TTC549 (cell line): ENCODE measurements at regions not wholly inside any gene's neighbourhood (a gene's known extent, or its start where the extent isn't known, plus 50 kb on each side); places are given as distances from the start of the nearest gene placed in this dataset.

Source experiments
- FAIRE-seq: peaks from 2 replicates; lab custom pipeline; 2012; peaks lifted over from hg19 to GRCh38; lab: Jason Lieb, UNC

DNA sequence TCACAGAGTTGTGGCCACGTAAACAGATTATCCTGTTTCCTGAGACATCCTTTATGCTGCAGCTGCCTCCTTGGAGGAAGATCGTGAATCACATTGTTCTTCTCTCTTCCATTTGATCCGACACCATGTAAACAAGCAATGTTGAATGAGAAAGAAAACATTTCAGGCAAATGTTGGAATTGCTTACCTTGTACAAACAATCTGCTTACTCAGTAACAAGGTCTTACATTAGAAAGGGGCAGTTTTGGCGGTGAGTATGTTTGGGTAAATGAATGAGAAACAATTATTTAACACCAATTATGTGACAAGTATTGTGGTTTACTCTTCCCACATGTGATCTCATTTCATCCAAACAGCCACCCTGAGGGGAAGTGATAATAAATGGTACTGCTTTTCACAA is 637.8 kb downstream of the RAB28 start:
- FAIRE-seq = no peak

DNA sequence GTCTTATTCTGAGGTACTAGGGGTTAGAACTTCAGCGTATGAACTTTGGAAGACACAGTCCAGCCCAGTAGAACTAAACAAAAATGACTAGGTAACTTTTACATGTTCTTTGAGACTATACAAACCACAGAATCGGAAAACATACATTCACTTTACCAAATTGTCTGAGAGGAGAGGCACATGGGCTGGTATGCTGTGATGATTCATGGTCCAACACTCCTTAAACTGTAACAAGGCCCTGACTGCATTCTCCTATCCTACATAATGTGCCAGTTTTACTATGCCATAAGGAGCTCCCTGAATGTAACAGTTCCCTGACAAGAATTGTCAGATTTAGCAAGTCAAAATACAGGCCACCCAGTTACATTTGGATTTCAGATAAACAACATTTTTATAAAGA is 640.0 kb downstream of the RAB28 start:
- FAIRE-seq = no peak

DNA sequence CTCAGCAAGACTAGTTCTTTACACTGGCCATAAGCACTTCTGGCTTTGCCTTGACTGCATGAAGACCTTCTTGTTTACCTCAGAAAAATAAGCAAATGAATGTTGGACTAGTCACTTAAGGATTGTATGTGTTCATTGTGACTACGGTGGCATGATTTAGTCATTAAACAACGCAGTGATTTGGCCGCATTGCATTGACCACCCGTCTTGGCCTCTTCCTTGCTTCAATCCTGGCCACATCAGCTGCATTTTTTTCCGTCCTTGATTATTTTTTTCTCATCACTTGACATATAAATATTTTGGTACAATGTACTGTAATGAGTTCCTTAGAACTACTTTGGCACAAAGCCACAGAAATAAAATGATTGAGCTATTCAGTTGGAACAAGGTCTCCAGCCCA is 656.2 kb downstream of the RAB28 start:
- no peak for FAIRE-seq

DNA sequence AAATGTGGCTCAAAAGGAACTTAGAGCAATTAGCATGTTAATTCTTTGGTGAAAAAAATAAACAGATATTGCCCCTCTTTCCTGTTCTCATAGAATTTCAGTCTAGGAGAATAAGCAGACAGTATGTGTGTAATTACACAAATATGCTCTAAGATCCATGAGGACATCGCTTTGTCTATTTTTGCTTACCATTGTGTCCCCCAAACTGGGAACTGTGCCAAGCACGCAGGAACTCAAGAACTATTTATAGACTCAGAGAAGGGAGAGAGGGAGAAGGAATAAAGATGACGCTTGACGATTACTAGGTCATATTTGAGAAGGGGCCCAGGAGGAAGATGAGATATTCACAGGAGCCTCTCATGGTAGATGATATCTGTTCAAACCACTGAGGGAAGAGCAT is 692.6 kb downstream of the RAB28 start:
- FAIRE-seq = no peak

DNA sequence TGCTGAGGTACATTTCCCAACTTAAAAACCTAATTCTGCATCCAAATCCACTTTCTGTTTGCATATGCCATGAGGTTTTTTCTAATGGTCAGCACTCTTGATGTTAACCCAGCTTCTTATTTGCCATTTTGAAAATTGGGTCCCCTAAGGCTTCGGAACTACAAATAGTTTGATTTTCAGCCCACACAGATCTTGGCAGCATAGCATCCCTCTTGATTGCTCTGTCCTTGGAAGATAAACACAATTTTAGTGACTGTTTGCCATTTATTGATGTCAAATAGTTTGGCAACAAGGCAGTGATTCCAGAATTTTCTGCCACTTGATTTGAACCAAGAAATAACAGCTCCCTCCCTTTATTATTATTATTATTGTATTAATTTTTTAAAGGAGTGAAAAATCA is 696.9 kb downstream of the RAB28 start:
- no peak for FAIRE-seq

DNA sequence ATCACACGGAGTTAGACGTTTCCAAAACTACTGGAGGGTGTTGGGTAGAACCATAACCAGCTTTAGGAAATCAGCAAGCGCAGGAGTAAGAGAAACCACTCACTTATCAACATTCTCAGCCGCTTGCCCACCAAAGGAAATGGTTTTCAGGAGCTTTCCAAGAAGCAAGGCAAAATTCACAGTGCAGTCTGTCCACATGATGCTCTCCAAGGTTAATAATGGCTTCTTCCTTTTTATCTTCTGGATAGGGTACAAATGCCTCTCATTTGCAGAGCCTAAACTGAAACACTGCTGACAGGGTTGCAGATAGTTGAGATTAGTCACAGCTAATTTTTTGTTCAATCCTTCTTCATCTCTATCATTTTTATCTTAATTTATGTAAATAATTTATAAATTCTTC is 705.4 kb downstream of the RAB28 start:
- FAIRE-seq = no peak

DNA sequence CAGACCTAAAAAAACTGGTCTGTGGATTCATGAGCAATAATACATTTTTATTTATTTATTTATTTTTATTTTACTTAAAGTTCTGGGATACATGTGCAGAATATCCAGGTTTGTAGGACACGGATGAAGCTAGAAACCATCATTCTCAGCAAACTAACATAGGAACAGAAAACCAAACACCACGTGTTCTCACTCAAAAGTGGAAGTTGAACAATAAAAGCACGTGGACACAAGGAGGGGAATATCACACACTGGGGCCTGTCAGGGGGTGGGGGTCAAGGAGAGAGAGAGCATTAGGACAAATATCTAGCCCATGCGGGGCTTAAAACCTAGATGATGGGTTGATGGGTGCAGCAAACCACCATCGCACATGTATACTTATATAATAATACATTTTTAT is 705.9 kb downstream of the RAB28 start:
- FAIRE-seq = no peak

DNA sequence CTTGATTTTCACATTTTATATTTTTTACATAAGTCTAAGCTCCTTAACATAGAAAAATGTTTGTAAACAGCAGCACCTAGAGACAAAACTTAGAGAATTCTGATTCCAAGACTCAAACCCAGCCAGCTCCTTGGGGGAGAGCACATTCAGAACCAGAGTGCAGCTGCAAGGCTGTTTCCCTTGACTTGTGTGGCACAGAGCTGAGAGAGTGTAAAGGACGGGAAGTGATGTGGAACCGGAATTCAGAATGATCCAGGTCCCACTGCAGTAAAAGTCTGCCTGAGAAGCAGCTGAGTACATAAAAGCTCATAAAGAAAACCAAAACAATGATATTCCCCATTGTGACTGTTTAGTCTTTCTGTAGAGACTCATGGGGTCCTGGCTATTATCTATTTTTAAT is 713.8 kb downstream of the RAB28 start:
- FAIRE-seq = no peak

DNA sequence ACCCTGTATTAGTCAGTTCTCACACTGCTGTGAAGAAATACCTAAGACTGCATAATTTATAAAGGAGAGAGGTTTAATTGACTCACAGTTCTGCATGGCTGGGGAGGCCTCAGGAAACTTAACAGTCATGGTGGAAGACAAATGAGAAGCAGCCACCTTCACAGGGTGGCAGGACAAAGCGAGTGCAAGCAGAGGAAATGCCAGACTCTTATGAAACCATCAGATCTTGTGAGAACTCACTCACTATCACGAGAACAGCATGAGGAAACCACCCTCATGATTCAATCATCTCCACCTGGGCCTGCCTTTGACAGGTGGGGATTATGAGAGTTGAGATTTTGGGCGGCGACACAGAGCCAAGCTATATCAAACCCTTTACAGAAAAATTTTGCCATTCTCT is 722.4 kb downstream of the RAB28 start:
- no peak for FAIRE-seq

DNA sequence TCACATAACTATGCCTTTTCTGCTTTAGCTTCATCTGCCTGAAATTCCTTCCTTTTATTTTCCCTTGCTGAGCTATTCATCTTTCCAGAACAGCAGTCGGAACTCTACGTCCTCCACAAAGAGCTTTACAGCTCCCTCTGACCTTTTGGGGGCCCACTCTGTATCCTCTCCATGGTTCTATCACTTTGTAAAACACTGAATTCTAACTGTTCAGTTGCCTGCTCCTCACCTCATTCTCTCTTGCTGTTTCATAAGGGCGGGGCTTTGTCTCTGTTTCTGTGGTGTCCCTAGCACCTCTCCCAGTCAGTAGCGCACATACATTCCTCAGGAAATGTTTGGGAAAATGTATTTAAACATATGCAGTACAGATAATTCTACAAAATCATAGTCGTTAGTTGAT is 737.0 kb downstream of the RAB28 start:
- no peak for FAIRE-seq

DNA sequence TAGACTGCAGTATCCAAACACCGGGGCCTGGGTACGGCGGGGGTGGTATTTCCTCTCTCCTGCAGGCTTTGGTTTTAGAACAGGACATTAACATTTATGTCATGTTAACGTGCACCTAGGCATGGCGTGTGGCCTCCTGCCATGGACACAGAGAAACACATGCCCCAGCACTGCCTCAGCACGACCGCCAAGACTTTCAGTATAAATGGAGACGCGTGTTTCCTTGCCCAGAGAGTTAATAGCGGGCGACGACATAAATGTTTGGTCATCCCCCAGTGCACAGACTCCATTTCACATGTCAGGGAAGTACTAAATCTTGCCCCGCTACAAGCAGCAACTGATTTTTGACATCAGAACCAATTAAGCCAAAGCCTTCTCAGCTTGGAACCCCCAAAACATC is 737.9 kb downstream of the RAB28 start:
- no peak for FAIRE-seq

DNA sequence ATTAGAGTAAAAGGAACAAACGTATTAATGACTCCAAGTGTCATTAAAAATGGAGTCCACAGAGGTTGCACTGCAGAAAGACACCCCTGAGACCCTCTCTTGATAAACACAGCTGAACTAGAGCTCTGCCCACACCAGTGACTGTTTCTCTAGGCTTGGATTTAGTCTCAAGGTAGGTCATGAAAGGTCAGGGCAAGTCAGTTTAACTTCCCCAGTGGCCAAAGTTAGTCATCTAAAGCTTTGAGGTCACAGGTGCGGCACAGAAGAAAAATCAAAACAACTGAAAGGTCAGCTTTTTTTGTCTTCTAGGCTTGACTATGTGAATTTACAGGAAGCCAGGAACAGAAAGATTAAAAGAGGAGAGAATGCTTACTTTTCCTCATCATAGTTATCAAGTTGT is 749.6 kb downstream of the RAB28 start:
- no peak for FAIRE-seq

DNA sequence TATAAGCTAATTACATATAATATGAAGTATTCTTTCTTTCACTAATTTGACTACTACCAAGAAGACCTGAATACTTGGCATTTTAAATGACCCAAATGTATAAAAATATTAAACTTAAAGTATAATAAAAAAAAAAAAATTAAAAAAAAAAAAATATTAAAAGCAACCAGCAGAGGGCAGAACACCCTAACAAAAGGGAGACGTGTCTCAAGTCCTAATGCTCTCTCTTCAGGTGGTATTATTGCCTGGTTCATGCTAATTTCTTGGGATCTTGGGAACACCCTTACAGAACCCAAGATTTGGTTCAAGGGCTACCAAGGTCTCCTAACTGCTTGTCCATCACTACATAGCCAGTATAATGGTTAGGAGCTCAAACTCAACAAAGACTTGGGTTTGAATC is 754.8 kb downstream of the RAB28 start:
- peak; percentile 89 for FAIRE-seq

DNA sequence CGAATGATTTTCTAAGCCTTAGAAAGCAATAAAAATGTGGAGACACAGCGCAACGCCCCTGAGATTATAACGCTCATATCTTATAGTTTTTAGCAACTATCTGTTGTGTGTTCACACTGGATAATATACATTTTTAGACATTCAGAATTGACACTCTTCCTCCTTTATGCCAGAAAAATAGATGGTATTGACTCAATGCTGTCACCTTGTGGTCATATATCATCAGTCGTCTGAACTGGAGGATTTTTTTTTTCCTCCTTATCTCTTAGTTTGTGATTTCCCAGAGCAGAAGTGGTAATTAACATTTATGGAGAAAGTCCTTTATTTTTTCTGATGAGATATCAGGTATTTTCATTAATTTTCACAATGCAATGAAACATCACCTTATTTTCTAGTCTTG is 759.6 kb downstream of the RAB28 start:
- FAIRE-seq = peak; percentile 28

DNA sequence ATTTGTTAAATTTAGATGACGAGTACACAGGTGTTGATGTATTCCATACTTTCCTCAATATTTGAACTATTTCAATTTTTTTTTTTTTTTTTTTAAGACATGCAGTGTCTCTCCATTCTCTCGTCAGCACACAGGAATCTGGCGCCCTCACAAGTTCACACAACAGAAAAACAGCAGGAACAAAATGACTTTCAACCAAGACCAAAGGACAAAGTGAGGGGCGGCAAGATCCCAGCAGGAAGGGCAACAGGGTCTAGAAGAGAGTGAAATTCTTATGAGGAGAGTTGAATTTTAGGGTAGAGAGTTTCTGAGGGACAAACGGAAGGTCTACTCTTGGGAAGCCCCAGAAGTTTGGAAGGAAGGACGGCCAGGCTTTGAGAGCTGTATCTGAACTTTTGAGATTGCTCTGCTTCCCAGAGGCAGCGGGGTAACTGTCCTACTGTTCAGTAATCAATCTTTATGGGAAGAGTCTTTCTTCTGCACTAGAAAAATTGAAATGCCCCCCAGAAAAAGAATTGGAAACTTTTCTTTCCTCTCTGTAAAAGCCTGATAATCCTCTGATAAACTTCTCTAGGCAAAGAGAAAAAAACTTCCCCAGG is 760.2 kb downstream of the RAB28 start:
- FAIRE-seq = no peak

DNA sequence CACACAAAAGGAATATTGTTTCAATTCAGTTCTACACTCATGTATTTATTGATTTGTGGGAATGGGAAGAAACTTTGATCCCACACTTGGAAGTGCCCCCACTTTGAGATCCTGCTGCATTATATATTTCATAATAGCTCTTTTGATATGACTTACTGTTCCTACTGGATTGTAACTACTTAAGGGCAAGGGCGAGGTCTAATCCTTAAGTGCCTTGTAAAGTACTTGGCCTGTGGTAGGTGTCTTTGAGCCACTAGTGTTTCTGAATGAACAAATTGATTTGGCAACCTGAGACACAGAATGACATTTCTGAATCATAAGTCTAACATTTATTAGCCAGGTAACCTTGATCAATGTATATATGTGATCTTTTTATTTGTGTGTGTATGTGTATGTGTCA is 767.2 kb downstream of the RAB28 start:
- no peak for FAIRE-seq

DNA sequence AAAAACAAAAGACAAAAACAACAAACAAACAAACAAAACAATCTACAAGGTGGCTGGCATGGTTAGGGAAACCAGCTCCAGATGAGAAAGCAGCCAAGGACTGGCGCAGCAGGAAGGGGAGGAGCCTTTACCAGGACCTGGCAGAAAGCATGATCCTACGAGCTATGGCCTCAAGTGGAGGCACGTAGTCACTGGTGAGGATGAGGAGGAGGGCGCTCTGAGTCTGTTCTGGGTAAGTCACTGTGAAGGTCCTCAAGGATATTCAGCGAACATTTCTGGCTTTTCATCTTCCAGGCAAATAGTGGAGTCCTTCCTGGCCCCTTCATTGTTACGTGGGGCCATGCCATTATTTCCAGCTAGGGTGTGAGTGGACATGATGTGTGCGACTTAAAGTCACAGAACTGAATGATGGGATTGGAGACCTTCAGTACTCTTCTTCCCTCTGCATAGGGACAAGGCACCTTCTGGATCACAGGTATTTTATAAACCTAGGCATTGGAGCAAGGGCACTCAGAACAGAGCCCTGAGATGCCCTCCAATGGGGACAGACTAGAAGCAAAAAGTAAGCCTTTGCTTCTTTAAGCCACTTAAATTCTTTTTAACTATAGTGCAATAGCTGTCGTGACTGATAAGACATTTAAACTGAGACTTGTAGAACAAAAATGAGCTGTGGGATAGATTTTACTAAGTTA is 771.3 kb downstream of the RAB28 start:
- no peak for FAIRE-seq

DNA sequence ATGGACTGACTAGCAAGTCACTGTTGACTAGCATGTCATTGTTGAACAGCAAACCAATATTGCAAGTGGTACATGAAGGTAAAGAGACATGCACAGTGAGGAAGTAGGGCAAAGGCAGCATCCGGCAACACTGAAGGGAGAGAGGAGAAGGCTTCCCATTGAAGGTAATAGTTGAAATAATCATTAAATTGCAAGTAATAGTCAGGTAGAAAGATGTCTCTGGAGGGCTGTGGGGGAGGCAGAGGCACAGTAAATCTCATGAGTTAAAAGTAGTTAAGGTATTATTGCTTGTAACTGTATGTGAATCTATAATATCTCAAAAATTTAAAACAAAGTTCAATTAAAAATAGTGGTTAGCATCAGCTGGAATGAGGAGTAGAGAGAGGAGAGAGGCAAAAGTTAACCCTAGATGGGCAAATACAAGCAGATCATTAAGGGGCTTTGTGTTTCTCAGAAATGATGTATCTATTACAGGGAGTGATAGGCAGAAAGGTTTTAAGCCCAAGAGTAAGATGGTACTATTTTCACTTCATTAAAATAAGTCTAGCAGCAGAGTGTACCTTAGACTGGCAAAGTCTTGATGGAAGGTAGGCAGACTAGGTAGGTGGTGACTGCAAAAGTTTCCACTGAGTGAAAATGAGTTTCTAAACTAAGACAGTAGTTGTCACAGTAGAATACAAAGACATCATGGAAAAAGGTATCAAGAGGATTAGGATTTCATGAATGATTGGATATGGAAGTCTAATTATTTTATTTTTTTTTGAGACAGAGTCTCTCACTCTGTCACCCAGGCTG is 776.6 kb downstream of the RAB28 start:
- no peak for FAIRE-seq

DNA sequence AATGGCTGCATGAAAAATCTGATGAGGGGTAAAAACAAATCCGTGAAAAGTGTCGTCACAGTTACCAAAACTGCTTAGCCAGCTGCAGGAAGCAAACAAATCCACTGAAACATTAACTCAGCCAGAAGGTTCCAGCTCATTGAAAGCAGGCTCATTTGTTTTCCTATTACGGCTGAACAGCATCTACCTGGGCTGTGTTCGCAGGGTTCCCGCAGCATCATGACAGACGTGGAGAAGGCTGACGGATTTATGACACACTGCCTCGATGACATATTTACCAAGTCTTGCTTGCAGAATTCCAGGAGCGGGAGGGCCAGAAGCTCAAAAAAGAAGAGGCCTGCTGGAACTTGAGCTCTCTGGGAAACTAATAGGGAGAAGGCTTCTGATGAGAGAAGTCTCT is 781.1 kb downstream of the RAB28 start:
- no peak for FAIRE-seq

DNA sequence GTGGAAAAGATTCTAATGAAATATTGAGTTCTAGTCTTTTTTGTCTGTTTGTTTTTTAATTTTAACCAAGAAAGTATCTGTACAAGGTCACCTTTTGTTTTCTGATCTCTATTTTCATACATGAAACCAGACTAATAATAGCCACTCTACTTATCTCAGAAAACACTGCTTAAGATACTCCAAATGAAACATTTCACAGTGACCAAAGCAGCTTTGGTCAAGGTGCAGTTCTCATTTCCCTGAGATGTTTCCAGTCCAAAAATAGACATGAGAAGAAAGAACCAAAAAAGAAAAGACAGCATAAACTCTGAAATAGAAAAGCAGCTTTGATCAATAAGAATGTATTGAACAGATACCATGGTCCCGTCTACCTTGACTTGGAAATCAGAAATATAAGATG is 782.8 kb downstream of the RAB28 start:
- FAIRE-seq = no peak

DNA sequence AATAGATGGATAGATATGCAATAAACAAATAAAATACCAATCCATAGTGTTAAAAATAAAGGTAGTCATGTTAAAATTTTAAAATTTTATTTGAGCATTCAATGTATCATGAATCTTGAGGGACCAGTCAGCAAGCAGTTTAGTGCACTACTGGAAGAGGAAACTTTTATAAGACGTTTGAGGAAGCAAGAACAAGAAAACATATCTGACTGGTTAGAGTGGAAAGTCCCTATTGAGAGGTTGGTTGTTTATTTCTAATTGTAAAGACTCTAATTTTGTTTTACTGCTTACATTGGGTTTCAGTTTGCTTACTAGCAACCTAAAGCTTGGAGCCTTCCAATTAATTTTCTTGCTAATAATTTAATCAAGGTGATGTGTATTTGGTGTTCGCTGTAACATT is 786.2 kb downstream of the RAB28 start:
- no peak for FAIRE-seq

DNA sequence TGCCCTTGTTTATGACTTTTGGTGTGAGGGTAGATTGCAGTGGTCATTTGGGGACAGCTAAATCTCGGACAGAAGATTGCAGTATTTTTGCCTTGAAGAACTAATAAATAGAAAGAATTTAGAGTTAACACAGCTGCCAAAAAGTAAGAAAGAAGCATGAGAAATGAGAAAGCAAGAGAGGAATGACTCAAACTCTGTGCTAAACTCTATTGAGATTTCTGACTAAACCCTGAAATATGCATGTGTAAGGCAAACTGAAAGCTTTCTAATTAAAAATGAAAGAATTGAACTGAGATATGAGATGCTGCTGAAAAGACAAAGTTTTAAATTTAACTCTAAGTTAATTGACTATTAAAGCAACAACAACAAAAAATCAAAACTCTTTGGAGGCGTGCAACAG is 791.3 kb downstream of the RAB28 start:
- FAIRE-seq = no peak

DNA sequence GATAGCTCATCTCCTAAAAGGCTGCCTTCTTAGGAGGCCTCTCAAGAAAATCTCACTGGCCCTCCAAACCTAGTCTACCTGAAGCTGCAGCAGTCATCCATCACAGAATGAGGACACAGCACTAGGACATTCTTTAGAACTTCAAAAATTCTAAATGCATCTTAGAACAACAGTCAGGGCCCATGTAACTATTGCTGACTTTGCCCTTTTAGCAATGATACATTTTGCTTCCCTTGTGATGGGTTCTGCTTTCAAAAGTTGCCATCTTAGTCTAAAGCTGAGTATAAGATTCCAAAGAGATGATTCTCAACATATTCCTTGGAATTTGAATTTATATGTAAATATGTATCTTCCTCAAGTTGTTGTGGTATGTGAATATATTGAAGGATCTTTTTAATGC is 793.0 kb downstream of the RAB28 start:
- no peak for FAIRE-seq

DNA sequence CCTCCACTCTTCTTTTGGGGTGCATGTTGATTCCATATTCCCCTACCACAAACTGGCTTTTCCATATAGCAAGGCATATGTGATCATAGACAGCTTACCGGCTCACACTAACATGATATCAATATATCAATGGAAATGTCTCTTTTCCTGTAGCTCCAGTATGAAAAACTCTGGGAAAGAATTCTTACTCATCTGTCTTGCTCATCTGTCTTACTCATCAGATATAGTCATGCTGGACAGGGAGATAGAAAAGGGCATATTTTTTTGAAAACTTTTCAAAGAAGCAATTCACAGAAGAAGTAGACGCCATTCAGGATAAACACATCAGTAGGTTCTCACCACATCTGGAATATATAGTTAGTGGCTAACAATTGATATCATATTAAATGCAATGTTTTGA is 794.7 kb downstream of the RAB28 start:
- no peak for FAIRE-seq
